ENCODE measurements at regions not wholly inside any gene's neighbourhood (a gene's known extent, or its start where the extent isn't known, plus 50 kb on each side); places are given as distances from the start of the nearest gene placed in this dataset.
"Not testable (repeated sequence)": the region's sequence is repeated elsewhere in the genome, so short reads cannot be mapped to it uniquely, and the experiment has no call there.

DNA sequence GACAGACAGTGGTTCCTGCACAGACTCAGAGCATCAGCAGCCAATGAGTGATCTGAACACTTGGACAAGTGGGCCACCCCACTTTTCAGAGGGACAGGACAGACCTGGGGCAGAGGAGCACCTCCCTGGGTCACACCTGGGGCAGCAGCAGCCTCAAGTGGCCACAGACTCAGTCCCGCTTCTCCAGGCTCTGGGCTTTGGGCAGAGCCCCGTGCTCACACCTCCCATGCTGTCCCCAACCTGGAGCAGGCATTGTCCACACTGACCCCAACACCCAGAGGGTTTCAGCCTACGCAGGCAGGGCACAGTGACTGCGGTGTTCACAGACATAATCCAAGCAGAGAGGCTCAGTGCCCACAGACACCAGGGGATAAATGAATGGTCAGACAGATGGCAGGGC lies 135.5 kb upstream of the SFSWAP start:
- DNase-seq: no peak
- no peak overlapping the region for H3K27ac Mint-ChIP-seq
- no peak for TF ChIP-seq CTCF (IDR thresholded peaks at IDR 0.05)
- no peak overlapping the region for H3K4me3 Mint-ChIP-seq
- H3K27me3 Mint-ChIP-seq (ENCODE audit: insufficient read depth): peaks cover 7% of the 10 kb centered on the region
- H3K9me3 Mint-ChIP-seq: peaks cover 18% of the 10 kb centered on the region
- H3K4me1 Mint-ChIP-seq (ENCODE audit: low read depth): no peaks in the 10 kb centered on the region
- H3K36me3 Mint-ChIP-seq (ENCODE audit: low read depth): peaks cover 7% of the 10 kb centered on the region; the same call in 1 of the 2 replicates

DNA sequence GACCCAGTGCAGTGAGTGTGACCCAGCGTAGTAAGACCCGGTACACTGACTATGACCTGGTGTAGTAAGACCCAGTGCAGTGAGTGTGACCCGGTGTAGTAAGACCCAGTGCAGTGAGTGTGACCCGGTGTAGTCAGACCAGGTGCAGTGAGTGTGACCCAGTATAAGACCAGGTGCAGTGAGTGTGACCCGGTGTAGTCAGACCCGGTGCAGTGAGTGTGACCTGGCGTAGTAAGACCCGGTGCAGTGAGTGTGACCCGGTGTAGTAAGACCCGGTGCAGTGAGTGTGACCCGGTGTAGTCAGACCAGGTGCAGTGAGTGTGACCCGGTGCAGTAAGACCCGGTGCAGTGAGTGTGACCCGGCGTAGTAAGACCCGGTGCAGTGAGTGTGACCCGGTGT lies 134.2 kb upstream of the SFSWAP start:
- H3K36me3 Mint-ChIP-seq (ENCODE audit: low read depth); H3K27me3 Mint-ChIP-seq (ENCODE audit: insufficient read depth); H3K27ac Mint-ChIP-seq; DNase-seq; H3K4me3 Mint-ChIP-seq; H3K4me1 Mint-ChIP-seq (ENCODE audit: low read depth): not testable (repeated sequence)
- H3K9me3 Mint-ChIP-seq: peaks cover 18% of the 10 kb centered on the region

DNA sequence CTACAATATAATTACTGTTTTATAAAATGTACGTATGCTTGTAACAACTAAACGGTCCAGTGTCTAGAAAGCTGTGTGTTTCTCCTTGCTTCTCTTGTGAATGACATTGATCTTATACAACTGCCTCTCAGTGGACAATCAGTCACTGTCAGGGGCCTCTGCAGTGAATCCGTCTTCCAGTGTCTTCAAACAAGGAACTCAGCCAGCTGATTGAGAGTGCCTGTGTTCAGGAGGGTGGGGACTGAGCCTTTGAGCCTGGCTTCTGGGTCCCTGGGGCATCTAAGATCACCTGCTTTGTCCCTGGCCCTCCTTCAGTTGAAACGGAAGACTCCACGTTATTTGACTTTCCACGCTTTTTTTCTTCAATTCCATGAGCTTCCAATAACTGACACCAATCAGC lies 133.1 kb upstream of the SFSWAP start:
- H3K27me3 Mint-ChIP-seq (ENCODE audit: insufficient read depth): peaks cover 7% of the 10 kb centered on the region; the same call in 1 of the 2 replicates
- H3K4me3 Mint-ChIP-seq: no peak overlapping the region
- no peak for TF ChIP-seq CTCF (IDR thresholded peaks at IDR 0.05)
- no peak for DNase-seq
- no peaks in the 10 kb centered on the region for H3K4me1 Mint-ChIP-seq (ENCODE audit: low read depth)
- H3K36me3 Mint-ChIP-seq (ENCODE audit: low read depth): peaks cover 7% of the 10 kb centered on the region; the same call in 1 of the 2 replicates
- H3K27ac Mint-ChIP-seq: no peak overlapping the region
- H3K9me3 Mint-ChIP-seq: peaks cover 18% of the 10 kb centered on the region

DNA sequence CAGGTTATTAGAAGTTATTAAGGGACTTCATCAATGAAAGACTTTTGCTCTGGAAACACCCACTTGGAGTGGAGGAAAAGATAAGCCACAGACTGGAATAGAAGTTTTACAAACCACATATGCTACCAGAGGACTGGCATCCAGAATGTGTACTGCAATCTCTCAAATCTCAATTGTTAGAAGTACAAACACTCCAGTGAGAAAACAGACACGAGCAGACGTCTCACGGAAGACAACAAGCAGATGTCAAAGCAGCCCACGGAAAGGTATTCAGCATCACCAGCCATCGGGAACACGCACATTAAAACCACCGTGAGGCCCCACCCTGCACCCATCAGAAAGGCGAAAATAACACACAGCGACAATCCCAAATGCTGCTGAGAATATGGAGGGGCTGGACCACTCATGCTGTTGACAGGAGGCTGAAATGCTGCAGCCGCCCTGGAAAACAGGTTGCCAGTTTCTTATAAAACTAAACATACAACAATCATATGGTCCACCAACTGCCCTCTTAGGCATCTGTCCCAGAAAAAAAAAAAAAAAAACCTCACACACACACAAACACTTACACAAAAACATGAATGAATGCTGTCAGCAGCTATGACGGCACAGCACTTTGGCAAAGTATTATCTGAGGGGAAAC lies 131.9 kb upstream of the SFSWAP start:
- H3K4me1 Mint-ChIP-seq (ENCODE audit: low read depth): no peaks in the 10 kb centered on the region
- no peak overlapping the region for H3K27ac Mint-ChIP-seq
- TF ChIP-seq CTCF (IDR thresholded peaks at IDR 0.05): no peak
- no peak overlapping the region for H3K4me3 Mint-ChIP-seq
- peaks cover 22% of the 10 kb centered on the region for H3K9me3 Mint-ChIP-seq
- H3K27me3 Mint-ChIP-seq (ENCODE audit: insufficient read depth): peaks cover 9% of the 10 kb centered on the region
- H3K36me3 Mint-ChIP-seq (ENCODE audit: low read depth): peaks cover 7% of the 10 kb centered on the region; the same call in 1 of the 2 replicates
- DNase-seq: no peak

DNA sequence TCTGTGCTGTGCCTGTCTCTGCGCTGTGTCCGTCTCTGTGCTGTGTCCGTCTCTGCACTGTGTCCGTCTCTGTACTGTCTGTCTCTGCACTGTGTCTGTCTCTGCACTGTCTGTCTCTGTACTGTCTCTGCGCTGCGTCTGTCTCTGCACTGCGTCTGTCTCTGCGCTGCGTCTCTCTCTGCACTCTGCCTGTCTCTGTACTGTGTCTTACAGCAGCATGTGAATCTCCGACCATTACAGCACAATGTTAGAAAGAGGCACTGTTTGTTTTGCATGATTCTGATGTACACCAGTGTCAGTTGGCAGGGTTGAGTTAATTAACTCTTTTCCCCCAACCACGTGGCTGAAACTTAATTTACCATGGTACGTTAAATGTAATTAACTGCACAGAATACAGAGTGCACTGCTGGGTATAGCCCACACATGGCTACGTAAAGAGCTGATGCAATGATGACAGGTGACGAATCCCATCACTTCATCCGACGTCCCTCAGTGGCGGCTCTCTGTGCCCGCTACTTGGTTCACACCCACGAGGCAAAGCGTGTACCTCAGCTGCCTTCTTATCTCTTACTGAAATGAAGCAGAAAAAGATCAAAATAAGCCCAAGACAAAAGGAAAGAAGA lies 127.7 kb upstream of the SFSWAP start:
- H3K4me3 Mint-ChIP-seq: no peak overlapping the region
- H3K36me3 Mint-ChIP-seq (ENCODE audit: low read depth): no peaks in the 10 kb centered on the region
- H3K27me3 Mint-ChIP-seq (ENCODE audit: insufficient read depth): peaks cover 9% of the 10 kb centered on the region
- H3K27ac Mint-ChIP-seq: no peak overlapping the region
- no peak for DNase-seq
- no peak for TF ChIP-seq CTCF (IDR thresholded peaks at IDR 0.05)
- peaks cover 23% of the 10 kb centered on the region; the same call in 1 of the 2 replicates for H3K9me3 Mint-ChIP-seq
- H3K4me1 Mint-ChIP-seq (ENCODE audit: low read depth): no peaks in the 10 kb centered on the region

DNA sequence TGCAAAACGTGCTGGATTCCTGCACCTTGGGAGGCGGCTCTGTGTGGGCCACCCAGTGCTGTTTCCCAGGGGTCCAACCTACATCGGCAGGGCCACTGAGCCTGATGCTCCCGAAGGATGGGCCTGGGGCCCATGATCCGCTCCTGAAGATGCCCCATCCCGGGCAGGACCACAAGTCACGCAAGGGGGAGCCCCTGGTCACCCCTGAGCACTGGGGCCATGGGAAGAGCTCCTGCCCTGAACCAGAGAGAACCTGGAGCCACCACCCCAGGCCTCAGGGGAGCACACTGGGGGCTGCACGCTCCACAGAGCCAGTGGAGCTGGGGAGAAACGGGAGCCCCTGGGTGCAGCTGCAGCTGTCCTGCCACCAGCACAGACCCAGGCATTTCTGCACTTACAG lies 124.6 kb upstream of the SFSWAP start:
- DNase-seq: no peak
- TF ChIP-seq CTCF (IDR thresholded peaks at IDR 0.05): no peak
- H3K4me3 Mint-ChIP-seq: no peak overlapping the region
- H3K27me3 Mint-ChIP-seq (ENCODE audit: insufficient read depth): peaks cover 6% of the 10 kb centered on the region
- no peaks in the 10 kb centered on the region for H3K36me3 Mint-ChIP-seq (ENCODE audit: low read depth)
- H3K4me1 Mint-ChIP-seq (ENCODE audit: low read depth): no peaks in the 10 kb centered on the region
- peaks cover 22% of the 10 kb centered on the region; the same call in 1 of the 2 replicates for H3K9me3 Mint-ChIP-seq
- no peak overlapping the region for H3K27ac Mint-ChIP-seq
